Endodermal cell (in vitro differentiated cells): ENCODE measurements at regions not wholly inside any gene's neighbourhood (a gene's known extent, or its start where the extent isn't known, plus 50 kb on each side); places are given as distances from the start of the nearest gene placed in this dataset.

Experiments used
- DNase-seq: peaks from one replicate; pipeline ENCODE4 v3.0.0-alpha.2; 2017
- H3K27ac ChIP-seq: 2 replicates; pipeline ENCODE4 v1.5.1; 2013; ENCODE audit warnings: mild to moderate bottlenecking, low read depth, low read length, moderate library complexity
- H3K27me3 ChIP-seq: 2 replicates; pipeline ENCODE4 v1.6.1; 2013; ENCODE audit warnings: mild to moderate bottlenecking, low read length, moderate library complexity; ENCODE audit not compliant: insufficient read depth, control insufficient read depth, poor library complexity, severe bottlenecking
- H3K36me3 ChIP-seq: 2 replicates; pipeline ENCODE4 v1.7.0; 2013; ENCODE audit warnings: mild to moderate bottlenecking, low read length, moderate library complexity; ENCODE audit not compliant: control insufficient read depth, insufficient read depth
- H3K4me1 ChIP-seq: one replicate; pipeline ENCODE4 v1.7.0; 2013; ENCODE audit warnings: low read length; ENCODE audit not compliant: control insufficient read depth, insufficient read depth
- H3K4me3 ChIP-seq: 2 replicates; pipeline ENCODE4 v1.5.1; 2013; ENCODE audit warnings: mild to moderate bottlenecking, low read length, moderate library complexity
- H3K9ac ChIP-seq: 2 replicates; pipeline ENCODE4 v1.6.1; 2013; ENCODE audit warnings: mild to moderate bottlenecking, low read length, moderate library complexity; ENCODE audit not compliant: poor library complexity, severe bottlenecking; ENCODE audit errors: extremely low read depth
- H3K9me3 ChIP-seq: 2 replicates; pipeline ENCODE4 v1.6.1; 2013; ENCODE audit warnings: mild to moderate bottlenecking, low read length, moderate library complexity; ENCODE audit not compliant: control insufficient read depth
- H3K27ac Mint-ChIP-seq: 2 replicates; pipeline ENCODE4 v1.8.0; 2020; ENCODE audit warnings: mixed read lengths
- H3K27me3 Mint-ChIP-seq: 2 replicates; pipeline ENCODE4 v1.8.0; 2021; ENCODE audit warnings: mild to moderate bottlenecking, mixed read lengths; ENCODE audit not compliant: insufficient read depth
- H3K36me3 Mint-ChIP-seq: 2 replicates; pipeline ENCODE4 v1.8.0; 2020; ENCODE audit warnings: low read depth, mixed read lengths
- H3K4me1 Mint-ChIP-seq: 2 replicates; pipeline ENCODE4 v1.8.0; 2020; ENCODE audit warnings: mixed read lengths
- H3K4me3 Mint-ChIP-seq: 2 replicates; pipeline ENCODE4 v1.8.0; 2020; ENCODE audit warnings: mild to moderate bottlenecking, moderate library complexity, mixed read lengths
- H3K9me3 Mint-ChIP-seq: 2 replicates; pipeline ENCODE4 v1.8.0; 2020; ENCODE audit warnings: mild to moderate bottlenecking, mixed read lengths
- WGBS, 2 experiments: methylation state at CpG; one replicate each; pipeline versions ENCODE4 v1.1.5 to v1.1.7; 2013; ENCODE audit warnings: missing lambda C conversion rate in 2 of 2, mixed read lengths in 1 of 2; ENCODE audit not compliant: insufficient coverage in 1 of 2, insufficient read length in 1 of 2; 5-methylcytosine and 5-hydroxymethylcytosine counted together
- TF ChIP-seq, protein P1 (sequence below): fragments of 200-600 bp; sonication (generic); conservative IDR thresholded peaks from 2 replicates; pipeline ENCODE4 v1.5.0; 2021; ENCODE audit warnings: antibody characterized with exemption, mild to moderate bottlenecking

DNA sequence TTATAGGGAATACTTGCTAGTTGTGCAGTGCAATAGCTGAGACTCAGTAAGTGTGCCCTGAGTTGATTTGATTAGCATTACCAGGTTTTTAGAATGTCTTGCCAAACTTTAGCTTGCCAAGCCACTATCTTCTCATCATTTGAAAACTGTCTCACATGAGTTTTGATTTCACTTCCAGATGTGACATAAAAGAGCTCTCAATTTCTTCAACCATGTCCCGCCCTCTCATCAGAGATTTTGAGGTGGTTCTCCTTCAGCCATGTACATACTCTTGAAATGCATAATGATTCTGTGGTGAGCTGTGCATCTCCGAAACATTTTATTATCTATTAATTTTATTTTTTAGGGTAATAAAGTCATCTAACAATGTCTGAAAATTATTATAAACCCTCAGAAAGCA is 215.0 kb upstream of the SEMA3E start:
- H3K4me3 Mint-ChIP-seq: no peak overlapping the region
- no peaks in the 10 kb centered on the region for H3K27me3 ChIP-seq
- H3K4me3 ChIP-seq: no peak overlapping the region
- no peaks in the 10 kb centered on the region for H3K9me3 Mint-ChIP-seq
- H3K9ac ChIP-seq: no peak overlapping the region
- no peak overlapping the region for H3K27ac Mint-ChIP-seq
- no peak for DNase-seq
- H3K27ac ChIP-seq: no peak overlapping the region
- H3K4me1 ChIP-seq: no peaks in the 10 kb centered on the region
- H3K9me3 ChIP-seq: no peaks in the 10 kb centered on the region
- TF ChIP-seq, protein P1, sequence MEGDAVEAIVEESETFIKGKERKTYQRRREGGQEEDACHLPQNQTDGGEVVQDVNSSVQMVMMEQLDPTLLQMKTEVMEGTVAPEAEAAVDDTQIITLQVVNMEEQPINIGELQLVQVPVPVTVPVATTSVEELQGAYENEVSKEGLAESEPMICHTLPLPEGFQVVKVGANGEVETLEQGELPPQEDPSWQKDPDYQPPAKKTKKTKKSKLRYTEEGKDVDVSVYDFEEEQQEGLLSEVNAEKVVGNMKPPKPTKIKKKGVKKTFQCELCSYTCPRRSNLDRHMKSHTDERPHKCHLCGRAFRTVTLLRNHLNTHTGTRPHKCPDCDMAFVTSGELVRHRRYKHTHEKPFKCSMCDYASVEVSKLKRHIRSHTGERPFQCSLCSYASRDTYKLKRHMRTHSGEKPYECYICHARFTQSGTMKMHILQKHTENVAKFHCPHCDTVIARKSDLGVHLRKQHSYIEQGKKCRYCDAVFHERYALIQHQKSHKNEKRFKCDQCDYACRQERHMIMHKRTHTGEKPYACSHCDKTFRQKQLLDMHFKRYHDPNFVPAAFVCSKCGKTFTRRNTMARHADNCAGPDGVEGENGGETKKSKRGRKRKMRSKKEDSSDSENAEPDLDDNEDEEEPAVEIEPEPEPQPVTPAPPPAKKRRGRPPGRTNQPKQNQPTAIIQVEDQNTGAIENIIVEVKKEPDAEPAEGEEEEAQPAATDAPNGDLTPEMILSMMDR: no peak
- H3K27me3 Mint-ChIP-seq: no peaks in the 10 kb centered on the region
- no peaks in the 10 kb centered on the region for H3K36me3 ChIP-seq
- H3K4me1 Mint-ChIP-seq: peaks cover 1% of the 10 kb centered on the region
- H3K36me3 Mint-ChIP-seq: no peaks in the 10 kb centered on the region
- WGBS, 2 experiments: 95% methylated on average over 1 of the region's 2 CpGs; no CpG with 5 or more reads in 1 of the 2 experiments

DNA sequence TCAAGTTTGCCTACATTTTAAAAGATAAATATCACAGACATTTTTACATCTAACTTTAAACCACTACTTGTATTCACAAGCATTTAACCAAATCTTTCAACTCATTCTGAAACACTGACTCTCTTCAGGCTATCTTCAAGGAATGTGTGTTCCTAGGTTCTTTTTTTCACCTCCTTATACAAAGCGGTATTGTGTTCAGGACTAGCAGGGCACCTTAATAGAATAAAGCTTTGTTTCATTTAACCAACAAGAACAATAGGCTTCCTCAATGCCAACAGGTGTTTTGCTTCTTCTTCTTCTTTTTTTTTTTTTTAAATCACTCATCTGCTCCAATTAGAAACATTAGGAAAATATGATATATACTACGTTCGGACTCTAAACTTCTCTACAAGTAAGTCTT is 212.9 kb upstream of the SEMA3E start:
- DNase-seq: no peak
- Histone ChIP-seq H3K27ac (no peak overlapping the region), H3K4me3 (no peak overlapping the region), H3K9ac (no peak overlapping the region), H3K36me3 (no peaks in the 10 kb centered on the region), H3K4me1 (no peaks in the 10 kb centered on the region), H3K27me3 (no peaks in the 10 kb centered on the region), H3K9me3 (no peaks in the 10 kb centered on the region)
- Mint-ChIP-seq H3K36me3 (no peaks in the 10 kb centered on the region), H3K27ac (no peak overlapping the region), H3K4me3 (no peak overlapping the region), H3K27me3 (no peaks in the 10 kb centered on the region), H3K9me3 (no peaks in the 10 kb centered on the region), H3K4me1 (peaks cover 1% of the 10 kb centered on the region)
- TF ChIP-seq, protein P1: no peak
- 80 to 98% methylated on average over 1 to 2 of the region's 3 CpGs for WGBS, 2 experiments

DNA sequence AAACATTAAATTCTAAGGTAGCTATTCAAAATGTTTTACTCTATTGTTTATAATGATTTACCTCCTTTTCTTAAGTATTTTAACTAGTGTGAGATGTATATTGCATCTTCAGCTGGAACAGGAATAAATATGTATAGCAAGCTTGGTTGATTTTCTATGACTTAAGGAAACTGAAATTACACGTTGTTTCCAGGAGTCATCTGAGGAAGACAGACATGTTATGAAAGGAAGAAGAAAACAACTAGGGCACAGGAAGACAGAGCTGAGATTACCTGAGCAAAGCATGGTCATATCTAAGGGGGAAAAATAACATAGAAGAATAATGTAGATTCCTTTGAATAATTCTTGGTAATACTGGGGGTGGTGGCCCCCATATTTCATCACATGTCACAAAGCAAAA is 210.9 kb upstream of the SEMA3E start:
- H3K27ac Mint-ChIP-seq: no peak overlapping the region
- no peak overlapping the region for H3K4me3 ChIP-seq
- TF ChIP-seq, protein P1: no peak
- H3K36me3 Mint-ChIP-seq: no peaks in the 10 kb centered on the region
- no peaks in the 10 kb centered on the region for H3K27me3 ChIP-seq
- H3K4me1 Mint-ChIP-seq: peaks cover 1% of the 10 kb centered on the region
- no peak overlapping the region for H3K9ac ChIP-seq
- no peaks in the 10 kb centered on the region for H3K4me1 ChIP-seq
- no peak for DNase-seq
- H3K27ac ChIP-seq: no peak overlapping the region
- H3K27me3 Mint-ChIP-seq: no peaks in the 10 kb centered on the region
- no peaks in the 10 kb centered on the region for H3K9me3 ChIP-seq
- H3K4me3 Mint-ChIP-seq: no peak overlapping the region
- no peaks in the 10 kb centered on the region for H3K9me3 Mint-ChIP-seq
- no peaks in the 10 kb centered on the region for H3K36me3 ChIP-seq
- WGBS, 2 experiments: 95 to 100% methylated on average over 1 of the region's 1 CpG
